ENCODE measurements at regions not wholly inside any gene's neighbourhood (a gene's known extent, or its start where the extent isn't known, plus 50 kb on each side); places are given as distances from the start of the nearest gene placed in this dataset.
A peak's percentile ranks its signal among the peaks of the same experiment; 100 is the strongest.

GRCh38 chr2:8193686-8194615 lies 487.9 kb upstream of the ID2 start:
- no peaks in the 10 kb centered on the region for H3F3A ChIP-seq (ENCODE audit: low read depth)
- no peaks in the 10 kb centered on the region for H3K27me3 ChIP-seq (ENCODE audit: insufficient read depth, low read length, poor library complexity, severe bottlenecking)
- H4K20me1 ChIP-seq (ENCODE audit: insufficient read depth, low read length, poor library complexity, severe bottlenecking) = no peaks in the 10 kb centered on the region
- no peak overlapping the region for H3K4me3 ChIP-seq (ENCODE audit: low read length, poor library complexity, severe bottlenecking)
- no peaks in the 10 kb centered on the region for H3K9me2 ChIP-seq (replicated peaks; ENCODE audit: low read depth, low read length)
- no peaks in the 10 kb centered on the region for H3K36me3 ChIP-seq (ENCODE audit: insufficient read depth, low read length)
- no peak overlapping the region for H3K9ac ChIP-seq (ENCODE audit: low read depth, low read length, poor library complexity, severe bottlenecking)
- no peaks in the 10 kb centered on the region for H3K9me3 ChIP-seq (ENCODE audit: insufficient read depth, low read depth, low read length)
- H3K4me2 ChIP-seq (ENCODE audit: low read depth, low read length, poor library complexity, severe bottlenecking) = no peak overlapping the region
- 0 out of 2 replicates have a peak overlapping the region, but pooled peaks have one; percentile 53 for H2AFZ ChIP-seq (ENCODE audit: low read length)
- H3K4me1 ChIP-seq (ENCODE audit: insufficient read depth, low read length, poor library complexity, severe bottlenecking) = no peaks in the 10 kb centered on the region
- H3K79me2 ChIP-seq (ENCODE audit: insufficient read depth, low read length) = no peaks in the 10 kb centered on the region
- TF ChIP-seq CTCF (conservative IDR thresholded peaks at IDR 0.05; ENCODE audit: low read length) (no peak), EZH2phosphoT487 (IDR thresholded peaks at IDR 0.05; ENCODE audit: borderline replicate concordance) (no peak)

GRCh38 chr2:8195784-8196183 lies 486.1 kb upstream of the ID2 start:
- H3K79me2 ChIP-seq (ENCODE audit: insufficient read depth, low read length) = no peaks in the 10 kb centered on the region
- no peak overlapping the region for H2AFZ ChIP-seq (ENCODE audit: low read length)
- no peaks in the 10 kb centered on the region for H3K9me2 ChIP-seq (replicated peaks; ENCODE audit: low read depth, low read length)
- H3K4me3 ChIP-seq (ENCODE audit: low read length, poor library complexity, severe bottlenecking) = no peak overlapping the region
- H3K27me3 ChIP-seq (ENCODE audit: insufficient read depth, low read length, poor library complexity, severe bottlenecking) = no peaks in the 10 kb centered on the region
- H4K20me1 ChIP-seq (ENCODE audit: insufficient read depth, low read length, poor library complexity, severe bottlenecking) = no peaks in the 10 kb centered on the region
- no peaks in the 10 kb centered on the region for H3K9me3 ChIP-seq (ENCODE audit: insufficient read depth, low read depth, low read length)
- no peaks in the 10 kb centered on the region for H3F3A ChIP-seq (ENCODE audit: low read depth)
- no peaks in the 10 kb centered on the region for H3K4me1 ChIP-seq (ENCODE audit: insufficient read depth, low read length, poor library complexity, severe bottlenecking)
- H3K4me2 ChIP-seq (ENCODE audit: low read depth, low read length, poor library complexity, severe bottlenecking) = no peak overlapping the region
- H3K9ac ChIP-seq (ENCODE audit: low read depth, low read length, poor library complexity, severe bottlenecking) = no peak overlapping the region
- no peaks in the 10 kb centered on the region for H3K36me3 ChIP-seq (ENCODE audit: insufficient read depth, low read length)
- TF ChIP-seq CTCF (conservative IDR thresholded peaks at IDR 0.05; ENCODE audit: low read length) = no peak
- no peak for TF ChIP-seq EZH2phosphoT487 (IDR thresholded peaks at IDR 0.05; ENCODE audit: borderline replicate concordance)

- Histone ChIP-seq H2AFZ (ENCODE audit: low read length) (no peak overlapping the region), H3K4me2 (ENCODE audit: low read depth, low read length, poor library complexity, severe bottlenecking) (no peak overlapping the region), H3K9ac (ENCODE audit: low read depth, low read length, poor library complexity, severe bottlenecking) (no peak overlapping the region), H3K27me3 (ENCODE audit: insufficient read depth, low read length, poor library complexity, severe bottlenecking) (no peaks in the 10 kb centered on the region), H3K36me3 (ENCODE audit: insufficient read depth, low read length) (no peaks in the 10 kb centered on the region), H3K4me3 (ENCODE audit: low read length, poor library complexity, severe bottlenecking) (no peak overlapping the region), H4K20me1 (ENCODE audit: insufficient read depth, low read length, poor library complexity, severe bottlenecking) (no peaks in the 10 kb centered on the region), H3K4me1 (ENCODE audit: insufficient read depth, low read length, poor library complexity, severe bottlenecking) (no peaks in the 10 kb centered on the region), H3K79me2 (ENCODE audit: insufficient read depth, low read length) (no peaks in the 10 kb centered on the region), H3K9me3 (ENCODE audit: insufficient read depth, low read depth, low read length) (no peaks in the 10 kb centered on the region), H3F3A (ENCODE audit: low read depth) (no peaks in the 10 kb centered on the region), H3K9me2 (replicated peaks; ENCODE audit: low read depth, low read length) (no peaks in the 10 kb centered on the region)
- no peak for TF ChIP-seq EZH2phosphoT487 (IDR thresholded peaks at IDR 0.05; ENCODE audit: borderline replicate concordance)
- TF ChIP-seq CTCF (conservative IDR thresholded peaks at IDR 0.05; ENCODE audit: low read length) = no peak
Observed at GRCh38 chr2:8196316-8196715, 485.5 kb upstream of the ID2 start.

Measured in Loucy (cell line).